GM12892 (cell line): ENCODE measurements at regions not wholly inside any gene's neighbourhood (a gene's known extent, or its start where the extent isn't known, plus 50 kb on each side); places are given as distances from the start of the nearest gene placed in this dataset.

ENCODE experiments used
- POLR2A ChIP-seq: IDR thresholded peaks from 2 replicates; pipeline ENCODE4 v1.6.1; 2011; ENCODE audit warnings: low read depth, low read length, control low read depth
- TAF1 ChIP-seq: IDR thresholded peaks from 2 replicates; pipeline ENCODE4 v1.6.1; 2011; ENCODE audit warnings: low read depth, mild to moderate bottlenecking, control low read depth, low read length, borderline replicate concordance

DNA sequence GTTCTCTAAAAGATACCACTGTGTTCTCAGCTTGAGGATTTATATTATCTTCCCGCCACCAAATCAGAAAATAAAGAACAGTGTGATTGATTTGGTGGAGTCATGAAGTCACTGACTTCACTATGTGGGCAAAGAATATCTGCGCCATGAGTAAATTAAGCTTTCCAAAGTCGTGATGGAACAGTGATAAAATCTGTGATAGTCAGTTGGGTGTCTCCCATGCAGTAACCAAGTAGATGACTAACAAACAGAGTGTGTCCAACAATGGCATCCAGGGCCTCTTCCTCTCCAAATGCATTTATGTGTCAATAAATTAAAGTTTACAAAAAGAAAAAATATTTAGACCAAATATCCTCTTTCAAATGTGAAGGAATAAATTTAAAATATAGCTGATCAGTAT, 87.0 kb upstream of the DST start:
- no peak for TF ChIP-seq POLR2A
- no peak for TF ChIP-seq TAF1
